Tibial artery (tissue), 4 donors: ENCODE measurements at regions not wholly inside any gene's neighbourhood (a gene's known extent, or its start where the extent isn't known, plus 50 kb on each side); places are given as distances from the start of the nearest gene placed in this dataset.

Experiments
- DNase-seq, 2 donors: peaks; one replicate each; pipeline ENCODE4 v3.0.0-alpha.2; 2019
- H3K27ac ChIP-seq, 2 donors: fragments of 200-600 bp; sonication (generic) in 1 of 2; 1 replicate in 1 of 2; 2 replicates in 1 of 2; pipeline ENCODE4 v1.5.1; 2018 to 2019; ENCODE audit warnings: mild to moderate bottlenecking in 1 of 2
- H3K27me3 ChIP-seq, 2 donors: fragments of 200-600 bp; sonication (generic) in 1 of 2; one replicate each; pipeline versions ENCODE4 v1.5.1 to v1.6.0; 2016 to 2019
- H3K36me3 ChIP-seq, 3 donors: fragments of 200-600 bp; sonication (generic) in 2 of 3; one replicate each; pipeline ENCODE4 v1.5.1; 2016 to 2019; ENCODE audit warnings: mild to moderate bottlenecking in 2 of 3
- H3K4me1 ChIP-seq, 4 donors: fragments of 200-600 bp; sonication (generic) in 2 of 4; 1 replicate in 3 of 4; 2 replicates in 1 of 4; pipeline ENCODE4 v1.5.1; 2016 to 2019
- H3K4me3 ChIP-seq, 2 donors: fragments of 200-600 bp; sonication (generic) in 1 of 2; 1 replicate in 1 of 2; 2 replicates in 1 of 2; pipeline ENCODE4 v1.5.1; 2018 to 2019; ENCODE audit warnings: mild to moderate bottlenecking in 2 of 2
- H3K9me3 ChIP-seq, 3 donors: fragments of 200-600 bp; sonication (generic) in 1 of 3; one replicate each; pipeline ENCODE4 v1.5.1; 2016 to 2019
- intact Hi-C: fragments of 100-400 bp; cut with DNase I; formaldehyde crosslinking; loops from one replicate; pipeline ENCODE4 v1.15.0; 2023; ENCODE audit warnings: low total_unique reads
- TF ChIP-seq, protein P1 (sequence below), 2 experiments: fragments of 200-600 bp in 1 of 2; fragments of 450-650 bp in 1 of 2; IDR thresholded peaks; one replicate each; pipeline ENCODE4 v1.5.1; 2017 to 2019; ENCODE audit warnings: antibody characterized with exemption in 2 of 2, mild to moderate bottlenecking in 1 of 2, moderate library complexity in 1 of 2

GRCh38 chr13:34155931-34156607 is 338.1 kb downstream of the RFC3 start:
- TF ChIP-seq, protein P1, sequence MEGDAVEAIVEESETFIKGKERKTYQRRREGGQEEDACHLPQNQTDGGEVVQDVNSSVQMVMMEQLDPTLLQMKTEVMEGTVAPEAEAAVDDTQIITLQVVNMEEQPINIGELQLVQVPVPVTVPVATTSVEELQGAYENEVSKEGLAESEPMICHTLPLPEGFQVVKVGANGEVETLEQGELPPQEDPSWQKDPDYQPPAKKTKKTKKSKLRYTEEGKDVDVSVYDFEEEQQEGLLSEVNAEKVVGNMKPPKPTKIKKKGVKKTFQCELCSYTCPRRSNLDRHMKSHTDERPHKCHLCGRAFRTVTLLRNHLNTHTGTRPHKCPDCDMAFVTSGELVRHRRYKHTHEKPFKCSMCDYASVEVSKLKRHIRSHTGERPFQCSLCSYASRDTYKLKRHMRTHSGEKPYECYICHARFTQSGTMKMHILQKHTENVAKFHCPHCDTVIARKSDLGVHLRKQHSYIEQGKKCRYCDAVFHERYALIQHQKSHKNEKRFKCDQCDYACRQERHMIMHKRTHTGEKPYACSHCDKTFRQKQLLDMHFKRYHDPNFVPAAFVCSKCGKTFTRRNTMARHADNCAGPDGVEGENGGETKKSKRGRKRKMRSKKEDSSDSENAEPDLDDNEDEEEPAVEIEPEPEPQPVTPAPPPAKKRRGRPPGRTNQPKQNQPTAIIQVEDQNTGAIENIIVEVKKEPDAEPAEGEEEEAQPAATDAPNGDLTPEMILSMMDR (IDR thresholded peaks at IDR 0.05) = no peak
- Histone ChIP-seq H3K27ac (peak overlapping the region; percentile 66 to 85), H3K9me3 (no peaks in the 10 kb centered on the region), H3K4me1 (peaks cover 0 to 61% (median 21%) of the 10 kb centered on the region in 4 donors), H3K36me3 (no peaks in the 10 kb centered on the region), H3K27me3 (no peaks in the 10 kb centered on the region), H3K4me3 (no peak overlapping the region)
- DNase-seq = no peak
- intact Hi-C loops = no loop called here

DNA sequence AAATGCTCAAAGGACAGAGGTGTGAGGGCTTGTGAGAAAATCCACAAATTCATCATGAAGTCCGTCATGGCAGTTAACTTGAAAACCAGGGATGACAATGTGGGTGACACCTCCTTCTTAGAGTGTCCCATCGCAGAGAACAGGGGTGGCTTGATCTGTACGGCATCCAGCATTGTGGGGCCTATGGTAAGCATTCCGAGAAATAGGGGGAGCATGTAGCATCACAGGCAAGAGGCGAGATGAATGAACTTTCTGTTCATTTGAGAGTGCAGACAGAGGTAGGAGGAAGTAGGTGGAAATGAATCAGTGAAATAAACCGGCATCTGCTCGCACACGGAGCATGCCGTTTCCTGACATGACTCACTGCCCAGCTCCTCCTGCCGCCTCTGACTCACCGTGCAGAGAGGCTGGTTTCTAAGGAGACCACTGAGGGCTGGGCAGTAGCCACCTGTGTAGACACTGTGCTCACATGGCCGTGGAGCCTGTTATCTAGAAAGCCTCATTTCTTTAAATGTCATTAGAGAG is 339.0 kb downstream of the RFC3 start:
- Histone ChIP-seq H3K4me3 (no peak overlapping the region), H3K27me3 (no peaks in the 10 kb centered on the region), H3K9me3 (no peaks in the 10 kb centered on the region), H3K36me3 (no peaks in the 10 kb centered on the region), H3K27ac (peak overlapping the region; percentile 66 to 85), H3K4me1 (peaks cover 0 to 69% (median 27%) of the 10 kb centered on the region in 4 donors)
- intact Hi-C loops = no loop called here
- TF ChIP-seq, protein P1 (IDR thresholded peaks at IDR 0.05) = no peak
- DNase-seq = peak; percentile 72 to 89

DNA sequence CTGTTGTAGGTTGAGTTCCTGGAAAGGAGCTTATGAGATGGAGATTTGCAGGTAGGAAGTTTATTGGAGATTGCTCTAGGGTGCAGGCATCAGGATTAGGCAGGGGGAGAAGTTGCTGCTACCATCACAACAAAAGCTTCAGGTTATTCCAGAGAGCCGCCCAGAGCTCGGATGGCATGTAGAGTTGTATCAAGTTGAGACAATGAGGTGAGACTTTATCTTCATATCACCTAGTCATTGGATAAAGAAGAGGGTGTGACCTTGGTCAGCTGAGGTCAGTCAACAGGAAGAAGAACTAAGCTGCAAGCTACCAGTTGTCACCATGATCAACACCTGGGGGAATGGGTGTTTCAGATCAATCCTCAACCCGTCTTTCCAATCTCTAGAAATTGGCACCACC is 342.0 kb downstream of the RFC3 start:
- no peak for DNase-seq
- Histone ChIP-seq H3K36me3 (no peaks in the 10 kb centered on the region), H3K27me3 (no peaks in the 10 kb centered on the region), H3K27ac (peak overlapping the region; percentile 36 to 85), H3K4me3 (no peak overlapping the region), H3K4me1 (peaks cover 0 to 59% (median 27%) of the 10 kb centered on the region in 4 donors), H3K9me3 (no peaks in the 10 kb centered on the region)
- TF ChIP-seq, protein P1 (IDR thresholded peaks at IDR 0.05) = no peak
- intact Hi-C loops = no loop called here

- Histone ChIP-seq H3K4me3 (peak overlapping the region; percentile 23 to 29), H3K27me3 (no peaks in the 10 kb centered on the region), H3K9me3 (no peaks in the 10 kb centered on the region), H3K4me1 (peaks cover 0 to 39% (median 17%) of the 10 kb centered on the region in 4 donors), H3K36me3 (no peaks in the 10 kb centered on the region), H3K27ac (peak overlapping the region; percentile 79 to 85)
- no peak for DNase-seq
- intact Hi-C loops = no loop called here
- TF ChIP-seq, protein P1 (IDR thresholded peaks at IDR 0.05) = no peak
Measured at GRCh38 chr13:34161931-34162543, 344.1 kb downstream of the RFC3 start.

GRCh38 chr13:34162544-34162933 is 344.6 kb downstream of the RFC3 start:
- Histone ChIP-seq H3K4me3 (peak overlapping the region; percentile 23 to 29), H3K27ac (peak overlapping the region; percentile 79 to 85), H3K9me3 (no peaks in the 10 kb centered on the region), H3K36me3 (no peaks in the 10 kb centered on the region), H3K27me3 (no peaks in the 10 kb centered on the region), H3K4me1 (peaks cover 0 to 34% (median 13%) of the 10 kb centered on the region in 4 donors)
- intact Hi-C loops = no loop called here
- TF ChIP-seq, protein P1 (IDR thresholded peaks at IDR 0.05) = no peak
- no peak for DNase-seq
